Eye (tissue), 1 donor: ENCODE measurements at regions not wholly inside any gene's neighbourhood (a gene's known extent, or its start where the extent isn't known, plus 50 kb on each side); places are given as distances from the start of the nearest gene placed in this dataset.
"Not testable (repeated sequence)": the region's sequence is repeated elsewhere in the genome, so short reads cannot be mapped to it uniquely, and the experiment has no call there.

ENCODE experiments used
- DNase-seq: peaks from one replicate; pipeline ENCODE4 v3.0.0-alpha.2; 2015

GRCh38 chr10:26952094-26952493 lies 91.3 kb upstream of the ABI1 start:
- DNase-seq = no peak

GRCh38 chr10:26951650-26952049 lies 90.9 kb upstream of the ABI1 start:
- DNase-seq = no peak

- no peak for DNase-seq
Observed at GRCh38 chr10:26950934-26951333, 90.2 kb upstream of the ABI1 start.

GRCh38 chr10:26946102-26946811 lies 85.5 kb upstream of the ABI1 start:
- DNase-seq = peak; percentile 54

GRCh38 chr10:26944261-26944882 lies 83.6 kb upstream of the ABI1 start:
- DNase-seq = no peak

- no peak for DNase-seq
Observed at GRCh38 chr10:26939962-26940354, 79.2 kb upstream of the ABI1 start.

- no peak for DNase-seq
Observed at GRCh38 chr10:26939290-26939961, 78.7 kb upstream of the ABI1 start.

- no peak for DNase-seq
Observed at GRCh38 chr10:26938578-26938977, 77.8 kb upstream of the ABI1 start.

- DNase-seq = no peak
Observed at GRCh38 chr10:26937371-26937770, 76.6 kb upstream of the ABI1 start.

GRCh38 chr10:26934190-26934589 lies 73.4 kb upstream of the ABI1 start:
- DNase-seq = not testable (repeated sequence)

- DNase-seq = no peak
Observed at GRCh38 chr10:26932576-26932975, 71.8 kb upstream of the ABI1 start.

GRCh38 chr10:26931223-26931622 lies 70.5 kb upstream of the ABI1 start:
- DNase-seq = peak; percentile 21

- DNase-seq = not testable (repeated sequence)
Observed at GRCh38 chr10:26922824-26923223, 62.1 kb upstream of the ABI1 start.

- DNase-seq = peak; percentile 21
Observed at GRCh38 chr10:26919156-26919860, 58.5 kb upstream of the ABI1 start.

GRCh38 chr10:26914898-26915297 lies 54.1 kb upstream of the ABI1 start:
- DNase-seq = no peak

GRCh38 chr10:26911811-26912461 lies 51.2 kb upstream of the ABI1 start:
- peak; percentile 33 for DNase-seq
